ENCODE measurements at regions not wholly inside any gene's neighbourhood (a gene's known extent, or its start where the extent isn't known, plus 50 kb on each side); places are given as distances from the start of the nearest gene placed in this dataset.

GRCh38 chr15:92715758-92716157 lies 60.2 kb upstream of the FAM174B start:
- TF ChIP-seq EZH2phosphoT487 (IDR thresholded peaks at IDR 0.05; ENCODE audit: unreplicated experiment) = no peak
- no peak for TF ChIP-seq POLR2AphosphoS5 (IDR thresholded peaks at IDR 0.05; ENCODE audit: low read depth)
- no peak for TF ChIP-seq CTCF (conservative IDR thresholded peaks at IDR 0.05; ENCODE audit: low read depth in 2 of 2)
- TF ChIP-seq EZH2 (IDR thresholded peaks at IDR 0.05; ENCODE audit: low read depth, unreplicated experiment) = no peak
- no peak for TF ChIP-seq CREB1 (CRISPR knock-in tag; IDR thresholded peaks at IDR 0.05; ENCODE audit: low read depth)
- no peak for TF ChIP-seq REST (IDR thresholded peaks at IDR 0.05; ENCODE audit: unreplicated experiment)
- TF ChIP-seq ZNF331 (CRISPR knock-in tag; IDR thresholded peaks at IDR 0.05; ENCODE audit: low read depth) = no peak
- TF ChIP-seq ZNF114 (CRISPR knock-in tag; IDR thresholded peaks at IDR 0.05) = no peak
- TF ChIP-seq ZNF462 (CRISPR knock-in tag; IDR thresholded peaks at IDR 0.05) = no peak
- TF ChIP-seq ETS1 (IDR thresholded peaks at IDR 0.05) = no peak
- TF ChIP-seq JUNB (IDR thresholded peaks at IDR 0.05; ENCODE audit: unreplicated experiment) = no peak
- TF ChIP-seq STAT1 (IDR thresholded peaks at IDR 0.05; ENCODE audit: unreplicated experiment) = no peak

Data from GM23338 (cell line).